Fibroblast of skin of left quadriceps (primary cell): ENCODE measurements at regions not wholly inside any gene's neighbourhood (a gene's known extent, or its start where the extent isn't known, plus 50 kb on each side); places are given as distances from the start of the nearest gene placed in this dataset.

Experiments used
- DNase-seq, 2 experiments: peaks; one replicate each; pipeline ENCODE4 v3.0.0-alpha.2; 2013; ENCODE audit warnings: low read depth in 2 of 2

DNA sequence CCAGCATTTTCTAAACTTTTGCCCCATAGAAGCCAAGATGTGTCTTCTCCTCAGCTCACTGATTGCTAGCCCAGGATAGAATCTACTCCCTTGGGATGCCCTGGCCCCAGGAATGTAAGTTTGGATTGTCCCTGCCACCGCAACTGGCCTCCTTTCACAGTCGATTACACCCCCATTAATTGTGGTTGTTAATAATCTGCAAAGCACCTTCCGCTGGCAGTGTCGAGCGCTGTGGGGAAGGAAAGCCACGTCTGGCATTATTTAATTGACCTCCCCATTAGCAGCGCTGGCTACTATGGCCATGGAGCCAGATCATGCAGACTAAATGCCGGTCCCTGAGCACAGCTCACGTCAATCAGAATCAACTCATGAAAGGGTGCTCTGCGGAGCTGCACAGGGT lies 597.3 kb upstream of the PLXNA2 start:
- no peak for DNase-seq

- no peak for DNase-seq
Measured at GRCh38 chr1:208842451-208842850, 598.3 kb upstream of the PLXNA2 start.

GRCh38 chr1:208844158-208844557 lies 600.0 kb upstream of the PLXNA2 start:
- no peak for DNase-seq

DNA sequence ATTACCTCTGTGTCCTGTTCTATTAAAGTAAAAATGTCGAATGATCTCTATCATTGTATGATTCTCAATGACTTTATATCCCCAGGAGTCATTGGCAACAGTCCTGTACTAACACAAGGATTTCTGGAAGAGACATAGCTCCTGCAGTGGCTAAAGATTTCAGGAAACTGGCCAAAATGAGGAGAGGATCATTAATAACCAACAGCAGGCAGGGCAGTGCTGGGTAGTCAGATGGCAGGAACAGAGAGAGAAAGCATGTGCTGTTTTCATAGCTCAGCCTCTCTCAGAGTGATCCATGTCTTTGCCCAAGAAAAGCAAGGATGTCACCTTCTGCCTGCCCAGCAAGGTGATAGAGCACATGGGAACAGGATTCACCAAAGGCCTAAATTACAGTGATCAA lies 604.7 kb upstream of the PLXNA2 start:
- no peak for DNase-seq

GRCh38 chr1:208850442-208850841 lies 606.3 kb upstream of the PLXNA2 start:
- no peak for DNase-seq

DNA sequence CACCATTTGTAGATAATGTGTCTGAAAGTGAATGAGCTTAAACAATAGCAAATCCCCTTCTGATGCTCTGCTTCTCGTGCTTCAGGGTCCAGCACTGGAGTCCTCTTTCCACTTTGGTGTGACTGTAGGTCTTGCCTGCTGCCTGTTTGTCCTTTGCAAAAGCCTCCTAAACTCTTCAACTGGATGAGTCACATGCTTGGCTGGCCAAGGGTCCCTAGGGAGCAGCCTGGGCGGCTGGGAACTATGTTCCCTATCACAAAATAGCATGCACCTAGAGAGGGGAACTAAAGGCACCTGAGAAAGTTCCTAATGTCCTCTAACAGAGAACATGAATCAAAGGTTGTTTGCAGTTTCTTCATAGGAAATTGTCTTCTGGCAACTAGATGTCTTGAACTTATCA lies 607.2 kb upstream of the PLXNA2 start:
- no peak for DNase-seq

- DNase-seq, result no peak
Measured at GRCh38 chr1:208852911-208853310, 608.7 kb upstream of the PLXNA2 start.

GRCh38 chr1:208855403-208855802 lies 611.2 kb upstream of the PLXNA2 start:
- DNase-seq, result no peak

DNA sequence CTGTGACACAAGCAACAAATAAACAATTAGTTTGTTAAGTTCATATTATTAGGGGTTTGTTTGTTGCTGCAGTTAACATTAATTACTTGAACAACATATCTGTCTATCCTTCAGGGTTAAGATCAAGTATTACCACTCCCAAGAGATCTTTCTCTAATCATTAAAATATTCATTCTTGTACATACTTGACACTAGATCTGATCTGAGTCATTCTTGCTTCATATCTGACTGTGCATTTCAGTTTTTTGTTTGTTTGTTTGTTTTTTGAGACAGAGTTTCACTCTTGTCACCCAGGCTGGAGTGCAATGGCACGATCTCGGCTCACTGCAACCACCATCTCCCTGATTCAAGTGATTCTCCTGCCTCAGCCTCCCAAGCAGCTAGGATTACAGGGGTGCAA lies 613.3 kb upstream of the PLXNA2 start:
- no peak for DNase-seq

- DNase-seq, result no peak
Measured at GRCh38 chr1:208858738-208859137, 614.6 kb upstream of the PLXNA2 start.

DNA sequence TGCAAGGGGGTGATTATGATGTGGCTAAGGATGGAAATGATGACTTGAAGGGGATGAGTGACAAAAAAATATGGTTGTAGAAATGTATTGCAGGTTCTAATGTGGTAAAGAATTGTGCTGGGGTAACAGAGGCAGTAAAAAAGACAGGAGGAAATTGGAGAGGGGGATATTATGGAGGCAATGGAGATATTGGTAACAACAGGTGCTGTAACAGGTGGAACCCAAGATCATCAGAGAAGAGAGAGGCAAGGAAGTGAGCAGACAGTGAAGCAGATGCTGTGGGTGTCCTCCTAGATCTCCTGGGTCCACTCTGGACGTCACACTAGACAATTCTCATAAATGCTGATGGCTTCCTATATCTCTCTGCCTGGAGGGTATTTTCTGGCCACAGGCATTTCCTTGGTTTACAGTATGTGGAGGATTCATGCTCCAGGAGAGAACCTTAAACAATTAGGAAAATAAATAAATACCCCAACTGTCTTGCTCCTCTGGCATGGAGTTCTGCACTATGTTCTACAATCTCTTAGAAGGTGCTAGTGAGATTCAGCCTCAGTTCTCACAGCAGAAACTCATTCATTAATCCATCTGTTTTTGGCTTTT lies 620.3 kb upstream of the PLXNA2 start:
- no peak for DNase-seq

DNA sequence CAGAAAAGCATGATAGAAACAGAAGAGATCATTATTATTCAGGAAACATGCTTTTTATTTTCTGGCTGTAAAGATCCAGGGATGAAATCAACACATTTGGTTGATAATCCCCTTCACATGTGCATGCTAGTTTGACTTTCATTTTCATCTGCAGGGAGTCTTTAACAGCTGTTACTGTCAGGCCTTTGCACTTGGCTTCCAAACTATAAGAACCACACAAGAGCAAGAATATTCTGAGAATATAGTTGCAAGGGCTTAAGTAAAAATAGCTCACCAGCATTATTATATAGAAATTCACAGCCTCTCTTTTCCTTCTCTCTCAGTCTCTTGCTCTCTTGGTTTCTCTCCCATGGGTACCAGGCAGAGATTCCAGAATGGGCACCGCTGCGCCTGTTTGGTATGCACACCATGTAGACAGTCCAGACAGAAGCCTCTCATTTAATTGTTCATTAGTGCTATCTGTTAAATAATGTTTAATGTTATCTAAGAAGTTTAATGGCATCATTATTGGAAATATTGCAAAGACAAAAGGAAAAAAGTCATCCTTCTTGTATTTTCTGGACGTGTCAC lies 622.3 kb upstream of the PLXNA2 start:
- DNase-seq, result no peak

- peak; percentile 13 to 20 for DNase-seq
Measured at GRCh38 chr1:208868554-208868953, 624.4 kb upstream of the PLXNA2 start.

GRCh38 chr1:208874915-208875314 lies 630.7 kb upstream of the PLXNA2 start:
- DNase-seq, result no peak

GRCh38 chr1:208879022-208879421 lies 634.8 kb upstream of the PLXNA2 start:
- no peak for DNase-seq

DNA sequence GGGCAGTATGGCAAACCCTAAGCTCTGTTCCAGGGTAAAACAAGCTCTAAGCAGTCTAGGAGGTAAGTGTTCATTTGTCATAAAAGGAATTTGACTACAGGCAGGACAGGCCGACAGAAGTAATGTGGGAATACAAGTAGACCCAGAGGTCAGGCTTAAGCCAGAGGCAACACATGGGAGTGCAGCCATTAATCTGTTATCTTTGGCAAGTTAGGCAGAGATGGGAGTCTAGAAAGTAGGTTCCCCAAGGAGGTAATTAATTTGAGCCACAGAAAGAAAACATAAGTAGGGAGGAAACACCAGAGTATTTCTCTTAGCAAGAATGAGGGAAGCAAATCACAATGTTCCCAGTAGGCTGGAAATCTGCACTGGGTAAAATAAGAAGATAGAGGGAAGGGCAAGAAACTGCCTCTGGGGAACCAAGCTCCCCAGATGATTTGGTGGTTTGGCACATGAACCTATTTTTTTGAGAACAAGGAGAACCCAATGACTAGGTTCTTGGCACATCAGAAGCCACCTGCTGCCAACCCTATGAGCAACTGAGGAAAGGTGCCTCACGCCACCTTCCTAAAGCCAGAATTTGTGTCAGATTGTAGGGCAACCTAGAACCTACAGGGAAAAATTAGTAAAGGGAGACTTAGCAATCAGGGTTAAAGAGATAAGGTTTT lies 636.4 kb upstream of the PLXNA2 start:
- DNase-seq, result no peak

DNA sequence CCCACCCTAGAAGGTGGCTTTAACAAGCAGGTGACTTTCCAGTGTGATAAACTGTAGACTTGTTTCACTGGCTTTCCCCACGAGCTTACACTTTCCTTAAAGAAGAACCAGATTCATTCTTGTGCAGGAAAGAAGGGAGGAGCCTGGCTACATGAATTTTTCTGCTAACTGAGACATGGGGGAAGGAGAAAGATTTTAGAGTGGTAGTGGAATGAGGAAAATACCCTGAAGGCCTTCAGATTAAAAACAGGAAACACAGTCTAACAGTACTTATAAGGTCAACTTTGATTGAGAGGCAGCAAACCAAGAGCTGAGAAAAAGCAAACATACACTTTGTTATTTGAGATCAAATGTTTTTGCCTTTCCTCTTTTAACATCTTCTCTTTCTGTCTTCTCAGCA lies 640.9 kb upstream of the PLXNA2 start:
- no peak for DNase-seq

DNA sequence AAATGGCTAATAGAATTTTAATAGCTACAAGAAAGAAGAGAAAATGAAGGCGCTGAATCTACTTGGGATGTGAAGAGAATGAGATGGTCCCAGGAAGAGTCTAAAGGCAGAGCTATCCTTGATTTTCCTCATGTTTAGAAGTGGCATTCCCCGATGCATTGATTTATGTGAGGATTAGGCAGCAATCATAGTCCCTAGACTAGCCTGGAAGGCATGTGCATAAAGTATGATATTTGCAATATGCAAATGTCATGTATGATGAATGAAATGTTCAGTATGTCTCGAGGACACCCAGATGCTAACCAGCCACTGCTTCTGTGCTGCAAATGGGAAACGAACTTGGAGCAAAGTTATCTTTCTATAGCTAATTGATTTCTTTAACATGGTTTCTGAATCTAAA lies 641.5 kb upstream of the PLXNA2 start:
- DNase-seq, result no peak

- no peak for DNase-seq
Measured at GRCh38 chr1:208888376-208888775, 644.2 kb upstream of the PLXNA2 start.

GRCh38 chr1:208892147-208892546 lies 648.0 kb upstream of the PLXNA2 start:
- DNase-seq, result no peak

GRCh38 chr1:208893251-208893650 lies 649.1 kb upstream of the PLXNA2 start:
- no peak for DNase-seq

DNA sequence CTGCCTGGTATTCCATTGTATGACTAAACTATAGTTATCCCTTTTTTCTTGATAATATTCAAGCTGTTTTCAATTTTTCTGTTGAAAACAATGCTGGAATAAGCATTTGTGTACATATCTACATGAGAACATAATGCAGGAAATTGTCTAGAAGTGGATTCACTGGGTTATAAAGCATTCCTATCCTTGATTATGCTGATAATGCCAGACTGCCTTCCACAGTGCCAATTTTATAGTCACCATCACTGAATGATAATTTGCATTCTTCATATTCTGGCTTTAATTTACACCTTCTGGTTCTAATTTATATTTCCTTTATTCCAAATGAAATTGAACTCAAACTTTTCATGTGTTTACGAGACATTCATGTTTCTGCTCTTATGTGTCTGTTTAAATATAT lies 651.0 kb upstream of the PLXNA2 start:
- DNase-seq, result no peak

- no peak for DNase-seq
Measured at GRCh38 chr1:208895820-208896219, 651.6 kb upstream of the PLXNA2 start.

DNA sequence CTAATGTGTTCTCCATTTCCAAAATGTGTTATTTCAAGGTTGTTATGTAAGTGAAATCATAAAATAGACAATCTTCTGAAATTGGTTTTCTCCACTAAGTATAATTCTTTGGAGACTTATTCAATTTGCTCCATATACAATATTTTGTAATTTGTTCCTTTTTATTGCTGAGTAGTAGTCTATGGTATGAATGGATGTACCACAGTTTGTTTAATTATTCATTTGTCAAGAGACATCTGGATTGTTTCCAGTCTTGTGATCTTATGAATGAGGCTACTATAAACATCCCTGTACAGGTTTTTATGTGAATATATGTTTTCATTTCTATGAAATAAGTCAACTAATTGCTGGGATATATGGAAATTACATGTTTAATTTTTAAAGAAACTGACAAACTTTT lies 652.6 kb upstream of the PLXNA2 start:
- DNase-seq, result no peak
